ENCODE measurements at regions not wholly inside any gene's neighbourhood (a gene's known extent, or its start where the extent isn't known, plus 50 kb on each side); places are given as distances from the start of the nearest gene placed in this dataset.

- no peak for DNase-seq
Observed at GRCh38 chr9:81532251-81532650, 157.1 kb downstream of the TLE1 start.

GRCh38 chr9:81531511-81531910 lies 157.8 kb downstream of the TLE1 start:
- no peak for DNase-seq

- DNase-seq: no peak
Observed at GRCh38 chr9:81530846-81531245, 158.5 kb downstream of the TLE1 start.

GRCh38 chr9:81530310-81530810 lies 159.0 kb downstream of the TLE1 start:
- no peak for DNase-seq

- DNase-seq: no peak
Observed at GRCh38 chr9:81529556-81530193, 159.7 kb downstream of the TLE1 start.

GRCh38 chr9:81526587-81526986 lies 162.8 kb downstream of the TLE1 start:
- DNase-seq: no peak

DNA sequence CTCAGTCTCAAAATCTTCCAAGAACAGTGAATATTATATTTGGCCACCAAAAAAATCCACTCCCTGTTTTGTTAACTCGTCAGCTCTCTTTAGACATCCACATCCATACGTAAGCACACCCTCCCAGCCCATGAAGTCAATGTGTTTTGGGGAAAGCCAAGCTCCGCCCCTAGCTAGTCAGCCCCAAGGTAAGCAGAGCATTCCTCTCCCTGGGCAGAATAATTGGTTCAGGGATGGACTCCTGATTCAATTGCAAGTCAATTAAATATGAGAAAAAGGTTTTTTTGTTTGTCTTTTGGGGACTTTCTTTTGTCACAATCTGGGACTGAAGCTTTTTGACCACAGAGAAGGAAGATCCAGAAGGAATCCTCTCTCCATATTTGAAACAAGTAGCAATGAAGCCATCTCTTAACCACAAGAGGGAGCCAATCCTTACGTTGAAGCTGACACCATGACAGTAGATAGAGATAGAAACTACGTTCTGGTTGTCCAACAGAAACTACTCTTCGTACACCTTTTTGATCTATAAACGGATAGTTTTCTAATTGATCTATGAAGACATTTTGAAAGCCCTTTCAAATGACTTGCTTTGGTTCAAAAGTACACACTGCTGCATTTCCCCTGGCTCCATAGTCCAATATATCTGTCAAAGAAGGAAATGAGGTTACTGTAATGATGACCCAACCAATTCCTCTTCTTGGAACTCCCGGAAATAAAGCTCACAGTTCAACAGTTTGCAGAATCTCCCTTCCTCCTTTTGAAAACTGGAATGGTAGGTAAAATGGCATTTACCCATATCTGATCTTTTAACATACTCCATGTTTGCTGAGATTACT lies 166.4 kb downstream of the TLE1 start:
- DNase-seq: peak; percentile 10

DNA sequence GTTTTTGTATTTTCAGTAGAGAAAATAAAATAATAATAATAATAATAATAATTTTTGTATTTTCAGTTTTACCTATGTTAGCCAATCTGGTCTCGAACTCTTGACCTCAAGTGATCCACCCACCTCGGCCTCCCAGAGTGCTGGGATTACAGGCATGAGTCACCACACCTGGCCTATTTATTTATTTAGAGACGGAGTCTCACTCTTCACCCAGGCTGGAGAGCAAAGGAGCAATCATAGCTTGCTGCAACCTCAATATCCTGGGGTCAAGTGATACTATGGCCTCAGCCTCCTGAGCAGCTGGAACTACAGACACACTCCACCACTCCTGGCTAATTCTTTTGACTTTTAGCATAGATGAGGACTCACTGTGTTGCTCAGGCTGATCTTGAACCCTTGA lies 167.5 kb downstream of the TLE1 start:
- no peak for DNase-seq

DNA sequence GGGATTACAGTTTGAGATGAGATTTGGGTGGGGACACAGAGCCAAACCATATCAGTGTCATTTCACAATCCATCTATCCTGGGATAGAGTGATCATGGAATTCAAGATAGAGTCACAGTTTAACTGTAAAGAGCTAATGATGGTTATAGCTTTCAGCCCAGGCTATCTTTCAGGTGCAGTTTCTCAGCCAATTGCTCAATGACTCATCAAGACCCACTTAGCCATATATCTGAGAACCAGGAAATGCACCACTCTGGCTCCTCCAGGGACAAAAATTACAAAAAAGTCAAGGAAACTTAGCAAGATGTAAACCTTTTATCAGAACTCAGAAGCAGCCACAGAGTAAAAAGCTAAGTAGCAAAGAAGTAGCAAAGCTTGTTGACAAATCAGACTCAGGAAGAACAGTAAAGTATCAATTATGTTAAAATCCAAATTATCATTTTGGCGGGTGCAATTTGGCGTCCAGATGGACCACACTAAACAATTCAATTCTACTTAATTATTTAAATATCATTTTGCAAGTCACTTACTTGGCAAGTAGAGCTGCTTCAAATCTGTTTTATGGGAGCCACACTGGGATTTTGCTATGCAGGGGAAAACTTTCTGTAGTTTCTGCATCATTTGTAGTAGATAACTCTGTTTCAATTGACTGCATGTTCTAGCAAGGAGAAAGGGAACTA lies 169.4 kb downstream of the TLE1 start:
- no peak for DNase-seq

DNA sequence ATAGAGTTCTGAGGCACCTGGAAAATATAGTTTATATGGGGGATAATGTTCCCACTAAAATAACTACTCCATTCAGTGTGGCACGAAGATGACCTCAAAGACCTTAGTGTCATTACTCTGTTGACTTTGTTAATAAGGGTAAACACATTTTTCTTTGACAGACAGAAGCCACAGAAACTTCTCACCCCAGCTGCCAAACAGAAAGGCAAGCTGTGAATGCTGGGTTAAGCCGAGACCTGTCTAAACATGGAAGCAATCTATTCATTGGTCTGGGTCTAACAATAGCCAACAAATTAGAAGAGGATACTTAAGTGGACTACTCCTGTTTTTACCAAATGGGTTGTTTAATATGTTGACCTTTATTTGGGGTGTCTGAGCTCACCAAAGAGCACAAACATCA lies 171.4 kb downstream of the TLE1 start:
- DNase-seq: no peak

DNA sequence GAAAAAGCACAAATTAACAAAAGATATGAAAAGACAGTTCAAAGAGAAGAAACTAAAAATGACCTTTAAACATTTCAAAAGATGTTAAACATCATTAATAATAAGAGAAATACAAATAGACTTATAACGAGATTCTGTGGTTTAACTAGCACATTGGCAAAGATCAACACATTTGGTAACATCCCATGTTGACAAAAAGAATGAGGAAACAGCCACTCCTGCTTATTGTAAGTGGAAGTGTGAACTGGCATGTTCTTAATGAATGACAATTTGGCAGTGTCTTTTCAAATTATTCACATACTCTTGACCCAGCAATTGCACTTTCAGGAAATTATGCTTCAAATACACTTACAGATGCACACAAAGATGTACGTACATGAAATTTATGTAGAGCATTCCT lies 176.3 kb downstream of the TLE1 start:
- DNase-seq: no peak

GRCh38 chr9:81512641-81513040 lies 176.7 kb downstream of the TLE1 start:
- DNase-seq: no peak

- no peak for DNase-seq
Observed at GRCh38 chr9:81508476-81508875, 180.9 kb downstream of the TLE1 start.

GRCh38 chr9:81506941-81507864 lies 182.1 kb downstream of the TLE1 start:
- DNase-seq: no peak

GRCh38 chr9:81499594-81499993 lies 189.8 kb downstream of the TLE1 start:
- DNase-seq: no peak

DNA sequence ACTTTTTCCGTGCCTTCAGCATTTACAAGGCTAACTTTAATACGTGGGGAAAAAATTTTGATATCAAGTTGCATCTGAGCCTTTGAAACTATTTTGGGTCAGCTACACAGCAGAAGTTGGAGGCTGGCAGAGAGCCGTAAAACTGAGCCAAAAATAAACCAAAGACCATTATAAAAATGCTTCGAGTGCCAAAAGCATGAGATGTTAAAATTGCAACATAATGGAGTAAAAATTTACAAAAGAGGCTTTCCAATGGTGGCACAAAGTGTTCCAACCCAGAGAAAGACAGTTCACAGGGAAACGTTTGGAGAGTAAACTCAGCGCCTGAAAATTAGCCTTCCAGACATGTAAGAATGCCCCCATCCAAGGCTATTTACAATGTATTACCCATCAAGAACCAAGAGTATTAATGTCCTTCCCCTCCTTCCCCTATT lies 190.3 kb downstream of the TLE1 start:
- DNase-seq: no peak

DNA sequence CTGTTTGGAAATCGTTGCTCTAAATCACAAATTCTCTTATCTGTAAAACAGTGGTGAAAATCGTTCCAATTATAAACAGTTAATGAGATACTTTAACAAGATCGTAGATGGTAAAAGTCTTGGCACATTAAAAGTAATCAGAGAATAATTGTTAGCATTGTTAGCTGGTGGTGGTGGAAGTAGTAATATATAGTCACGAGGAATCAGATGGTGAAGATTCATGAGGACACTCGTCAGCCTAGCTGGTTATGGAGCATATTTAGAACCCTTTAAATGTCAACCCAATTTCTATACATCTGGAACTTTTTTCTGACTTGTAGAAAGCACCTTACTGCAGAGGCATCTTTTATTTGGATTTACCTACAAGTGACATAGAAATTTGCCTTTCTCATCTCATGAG lies 190.8 kb downstream of the TLE1 start:
- no peak for DNase-seq

- DNase-seq: no peak
Observed at GRCh38 chr9:81497091-81497490, 192.3 kb downstream of the TLE1 start.

- DNase-seq: no peak
Observed at GRCh38 chr9:81492710-81493447, 196.5 kb downstream of the TLE1 start.

GRCh38 chr9:81490605-81491331 lies 198.6 kb downstream of the TLE1 start:
- DNase-seq: no peak

DNA sequence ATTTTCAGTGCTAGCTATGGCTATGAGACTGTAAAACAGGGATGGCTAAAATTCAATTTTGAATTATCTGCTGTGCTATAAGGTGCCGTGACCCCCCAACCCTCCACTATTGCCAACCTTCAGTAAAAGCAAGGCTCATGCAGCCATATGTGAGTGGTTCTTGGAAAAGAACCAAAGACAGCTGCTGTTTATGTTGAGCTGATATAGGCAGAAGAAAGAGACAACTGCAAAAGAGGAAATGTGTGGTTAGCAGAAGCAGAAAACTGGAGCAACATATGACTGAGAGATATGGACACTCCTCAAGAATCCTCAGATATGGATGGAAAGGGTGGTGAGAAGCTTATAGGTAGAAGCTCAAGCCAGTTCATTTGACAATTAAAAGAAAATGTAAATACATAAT lies 200.3 kb downstream of the TLE1 start:
- no peak for DNase-seq
